MCF 10A (cell line): ENCODE measurements at regions not wholly inside any gene's neighbourhood (a gene's known extent, or its start where the extent isn't known, plus 50 kb on each side); places are given as distances from the start of the nearest gene placed in this dataset.

ENCODE experiments used
- BruUV-seq: library from RNA; stranded (reverse); fragments of 400-500 nt; replicated peaks from 2 replicates; lab custom pipeline; 2021; lab: Mats Ljungman, UMichigan
- CTCF ChIA-PET: fragments of 300-600 bp; sonication (Branson Sonifier 250); formaldehyde crosslinking; extraction: SDS; loops from one replicate; lab custom pipeline; 2021; ENCODE audit warnings: antibody characterized with exemption, inconsistent platforms; lab: Yijun Ruan, JAX
- POLR2A ChIA-PET: fragments of 300-600, 350-650 bp; sonication (Branson Sonifier 250); formaldehyde crosslinking; extraction: SDS; loops from one replicate; lab custom pipeline; 2020; ENCODE audit warnings: antibody characterized with exemption, inconsistent platforms; lab: Yijun Ruan, JAX
- DNase-seq: peaks from one replicate; pipeline ENCODE4 v3.0.0-alpha.2; 2018; ENCODE audit not compliant: unreplicated experiment
- H3K27ac Mint-ChIP-seq: one replicate; pipeline ENCODE4 v1.8.0; 2022; ENCODE audit warnings: mild to moderate bottlenecking, low read depth, mixed read lengths; ENCODE audit not compliant: unreplicated experiment
- H3K27me3 Mint-ChIP-seq: one replicate; pipeline ENCODE4 v1.8.0; 2022; ENCODE audit warnings: mixed read lengths; ENCODE audit not compliant: insufficient read depth, unreplicated experiment
- H3K36me3 Mint-ChIP-seq: one replicate; pipeline ENCODE4 v1.8.0; 2022; ENCODE audit warnings: mild to moderate bottlenecking, moderate library complexity, mixed read lengths; ENCODE audit not compliant: insufficient read depth, unreplicated experiment
- H3K4me1 Mint-ChIP-seq: one replicate; pipeline ENCODE4 v1.8.0; 2022; ENCODE audit warnings: mixed read lengths; ENCODE audit not compliant: insufficient read depth, unreplicated experiment
- H3K4me3 Mint-ChIP-seq: one replicate; pipeline ENCODE4 v1.8.0; 2022; ENCODE audit warnings: mild to moderate bottlenecking, moderate library complexity, mixed read lengths; ENCODE audit not compliant: unreplicated experiment
- H3K9me3 Mint-ChIP-seq: one replicate; pipeline ENCODE4 v1.8.0; 2022; ENCODE audit warnings: mixed read lengths; ENCODE audit not compliant: unreplicated experiment
- intact Hi-C: fragments of 100-400 bp; cut with micrococcal nuclease; formaldehyde crosslinking; loops from 2 replicates; pipeline ENCODE4 v1.14.1; 2022
- TF ChIP-seq, protein P1 (sequence below): fragments of 200-600 bp; IDR thresholded peaks from one replicate; pipeline ENCODE4 v1.8.0; 2022; ENCODE audit warnings: antibody characterized with exemption, mild to moderate bottlenecking; ENCODE audit not compliant: unreplicated experiment

DNA sequence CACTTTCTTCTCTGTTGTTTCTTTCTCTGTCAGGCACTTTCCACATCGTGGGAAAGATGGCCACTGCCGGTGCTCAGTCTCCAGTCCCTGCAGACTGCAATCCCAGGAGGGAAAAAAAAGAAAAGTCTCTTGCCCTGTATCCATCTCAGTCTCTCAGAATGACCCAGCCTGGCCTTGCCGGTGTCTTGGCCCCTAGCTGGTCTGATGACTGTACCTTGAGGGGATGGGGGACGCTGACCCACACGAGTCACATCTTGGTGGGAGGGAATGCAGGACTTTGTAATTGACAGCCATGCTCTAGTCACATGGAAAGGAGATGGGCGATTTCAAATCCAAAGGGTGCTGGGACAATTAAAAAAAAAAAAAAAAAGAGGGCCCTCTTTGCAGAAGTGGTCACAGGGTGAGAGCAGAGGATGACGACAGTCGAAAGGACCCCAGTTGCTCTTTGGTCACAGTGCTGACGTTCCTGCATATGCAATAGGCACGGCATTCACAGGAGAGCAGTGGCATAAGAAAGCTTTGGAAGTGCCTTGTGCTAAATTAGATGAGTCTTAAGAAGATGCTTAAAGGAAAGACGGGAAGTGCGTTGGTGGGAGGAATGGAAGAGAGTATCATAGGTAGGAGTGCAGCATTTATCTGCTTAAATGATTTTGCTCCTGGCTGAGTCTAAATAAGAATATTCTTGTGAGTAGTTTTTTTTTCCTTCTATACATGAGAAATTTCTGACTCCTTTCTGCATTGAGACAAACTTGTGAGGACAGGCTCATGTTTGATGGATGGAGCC, 63.9 kb upstream of the AKAP12 start:
- H3K36me3 Mint-ChIP-seq = no peaks in the 10 kb centered on the region
- H3K27me3 Mint-ChIP-seq = peaks cover 36% of the 10 kb centered on the region
- TF ChIP-seq, protein P1, sequence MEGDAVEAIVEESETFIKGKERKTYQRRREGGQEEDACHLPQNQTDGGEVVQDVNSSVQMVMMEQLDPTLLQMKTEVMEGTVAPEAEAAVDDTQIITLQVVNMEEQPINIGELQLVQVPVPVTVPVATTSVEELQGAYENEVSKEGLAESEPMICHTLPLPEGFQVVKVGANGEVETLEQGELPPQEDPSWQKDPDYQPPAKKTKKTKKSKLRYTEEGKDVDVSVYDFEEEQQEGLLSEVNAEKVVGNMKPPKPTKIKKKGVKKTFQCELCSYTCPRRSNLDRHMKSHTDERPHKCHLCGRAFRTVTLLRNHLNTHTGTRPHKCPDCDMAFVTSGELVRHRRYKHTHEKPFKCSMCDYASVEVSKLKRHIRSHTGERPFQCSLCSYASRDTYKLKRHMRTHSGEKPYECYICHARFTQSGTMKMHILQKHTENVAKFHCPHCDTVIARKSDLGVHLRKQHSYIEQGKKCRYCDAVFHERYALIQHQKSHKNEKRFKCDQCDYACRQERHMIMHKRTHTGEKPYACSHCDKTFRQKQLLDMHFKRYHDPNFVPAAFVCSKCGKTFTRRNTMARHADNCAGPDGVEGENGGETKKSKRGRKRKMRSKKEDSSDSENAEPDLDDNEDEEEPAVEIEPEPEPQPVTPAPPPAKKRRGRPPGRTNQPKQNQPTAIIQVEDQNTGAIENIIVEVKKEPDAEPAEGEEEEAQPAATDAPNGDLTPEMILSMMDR = no peak
- no peak overlapping the region for H3K4me3 Mint-ChIP-seq
- H3K4me1 Mint-ChIP-seq = peaks cover 10% of the 10 kb centered on the region
- intact Hi-C loops = no loop called here
- H3K27ac Mint-ChIP-seq = no peak overlapping the region
- ChIA-PET POLR2A (no interaction called here), CTCF (interaction anchor here (0.5 kb wide), 1 partner anchor 66 kb away, joined by 3 read pairs; no protein-coding TSS in a partner anchor)
- BruUV-seq = no TSS peak
- no peak for DNase-seq
- H3K9me3 Mint-ChIP-seq = no peaks in the 10 kb centered on the region

DNA sequence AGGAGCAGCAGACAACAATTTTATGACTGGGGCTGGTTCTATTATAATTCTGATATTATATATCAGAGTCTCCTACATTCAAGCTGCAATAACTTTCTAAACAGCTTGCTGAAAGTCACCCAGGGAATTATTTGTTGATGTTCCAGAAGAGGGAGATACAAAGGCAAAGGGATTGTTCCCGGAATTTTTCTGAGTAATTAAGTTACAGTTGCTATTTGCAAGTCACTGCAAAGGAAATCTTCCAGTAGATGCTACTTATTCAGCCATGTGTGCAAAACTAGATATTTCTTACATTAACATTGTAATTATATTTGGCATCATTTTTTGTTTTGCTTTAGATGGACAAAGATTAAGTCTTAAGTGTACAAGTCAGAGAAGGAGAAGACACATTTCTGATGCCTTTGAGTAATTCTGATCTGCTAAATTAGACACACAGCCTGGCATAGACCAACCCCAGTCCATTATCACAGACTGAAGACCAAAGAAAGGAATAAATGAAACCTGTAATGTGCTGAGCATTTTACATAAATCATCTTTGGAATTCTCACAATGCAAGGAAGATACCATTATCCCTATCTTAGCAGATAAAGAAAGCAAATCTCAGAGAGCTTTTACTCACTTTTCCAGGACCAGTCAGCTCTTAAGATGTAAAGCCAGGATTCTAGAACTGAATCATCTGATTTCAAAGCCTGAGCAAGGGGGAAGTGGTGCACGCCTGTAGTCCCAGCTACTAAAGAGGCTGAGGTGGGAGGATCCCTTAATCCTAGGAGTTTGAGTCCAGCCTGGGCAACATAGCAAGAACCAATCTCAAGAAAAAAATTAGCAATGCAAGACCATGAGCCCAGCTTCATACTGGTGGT, 62.6 kb upstream of the AKAP12 start:
- no peak for DNase-seq
- intact Hi-C loops = no loop called here
- no peaks in the 10 kb centered on the region for H3K36me3 Mint-ChIP-seq
- POLR2A ChIA-PET = no interaction called here
- H3K27me3 Mint-ChIP-seq = peaks cover 24% of the 10 kb centered on the region
- TF ChIP-seq, protein P1 = no peak
- no peak overlapping the region for H3K27ac Mint-ChIP-seq
- CTCF ChIA-PET = interaction anchor here (0.7 kb wide), 1 partner anchor 163 kb away, joined by 3 read pairs; no protein-coding TSS in a partner anchor
- H3K4me1 Mint-ChIP-seq = peaks cover 10% of the 10 kb centered on the region
- no peaks in the 10 kb centered on the region for H3K9me3 Mint-ChIP-seq
- no TSS peak for BruUV-seq
- no peak overlapping the region for H3K4me3 Mint-ChIP-seq

DNA sequence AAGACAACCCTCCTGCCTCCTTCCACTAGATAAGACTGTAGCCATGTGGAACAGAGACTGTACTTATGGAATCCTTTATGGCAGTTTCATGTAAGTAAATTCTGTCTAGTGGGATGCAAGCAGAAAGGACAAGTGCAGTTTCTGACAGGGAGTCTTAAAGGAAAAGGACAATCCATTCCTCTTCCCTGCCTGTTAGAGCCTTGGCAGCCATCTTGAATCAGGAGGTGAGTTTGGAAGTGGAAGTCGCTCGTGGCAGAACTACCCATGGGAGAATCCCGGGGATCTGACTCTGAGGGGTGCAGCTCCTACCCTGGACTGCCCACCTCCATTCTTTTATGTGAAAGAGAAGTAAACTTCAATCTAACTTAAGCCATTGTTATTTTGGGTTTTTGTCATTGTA, 61.4 kb upstream of the AKAP12 start:
- TF ChIP-seq, protein P1 = no peak
- intact Hi-C loops = no loop called here
- no peak overlapping the region for H3K27ac Mint-ChIP-seq
- H3K4me3 Mint-ChIP-seq = no peak overlapping the region
- no peaks in the 10 kb centered on the region for H3K36me3 Mint-ChIP-seq
- H3K4me1 Mint-ChIP-seq = peaks cover 10% of the 10 kb centered on the region
- DNase-seq = no peak
- H3K9me3 Mint-ChIP-seq = no peaks in the 10 kb centered on the region
- H3K27me3 Mint-ChIP-seq = peaks cover 12% of the 10 kb centered on the region
- ChIA-PET POLR2A (no interaction called here), CTCF (no interaction called here)
- BruUV-seq = no TSS peak

DNA sequence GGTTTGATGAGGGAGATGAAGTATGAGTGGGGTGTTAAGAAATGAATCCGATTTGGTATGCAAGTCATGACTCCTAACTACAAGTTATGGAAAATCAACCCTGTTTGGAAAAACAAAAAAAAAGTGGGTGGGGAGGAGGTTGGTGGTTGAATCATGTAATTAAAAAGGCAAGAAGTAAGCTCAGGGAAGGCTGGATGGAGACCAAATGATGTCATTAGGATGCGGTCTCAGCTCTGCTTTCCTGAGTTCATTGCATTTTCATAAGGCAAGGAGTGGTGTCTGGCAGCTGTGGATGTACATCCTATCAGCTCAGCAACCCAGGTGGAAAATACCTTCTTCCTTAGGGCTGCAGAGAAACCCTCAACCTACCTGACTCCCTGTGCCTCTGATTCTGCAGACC, 60.4 kb upstream of the AKAP12 start:
- TF ChIP-seq, protein P1 = no peak
- ChIA-PET POLR2A (interaction anchor here (0.8 to 1.0 kb wide), 2 partner anchors 10 to 38 kb away, joined by 3 read pairs; no protein-coding TSS in a partner anchor), CTCF (interaction anchor here (0.7 kb wide), 1 partner anchor 362 kb away, joined by 3 read pairs; no protein-coding TSS in a partner anchor)
- Mint-ChIP-seq H3K36me3 (no peaks in the 10 kb centered on the region), H3K27me3 (peaks cover 12% of the 10 kb centered on the region), H3K9me3 (no peaks in the 10 kb centered on the region), H3K4me3 (no peak overlapping the region), H3K27ac (no peak overlapping the region), H3K4me1 (peaks cover 10% of the 10 kb centered on the region)
- peak; percentile 47 for DNase-seq
- BruUV-seq = no TSS peak
- intact Hi-C loops = no loop called here
